HL-60 (cell line): ENCODE measurements at regions not wholly inside any gene's neighbourhood (a gene's known extent, or its start where the extent isn't known, plus 50 kb on each side); places are given as distances from the start of the nearest gene placed in this dataset.

Experiments used
- GABPA ChIP-seq: IDR thresholded peaks from 2 replicates; pipeline ENCODE4 v1.6.1; 2012; ENCODE audit warnings: low read depth
- POLR2AphosphoS5 ChIP-seq: IDR thresholded peaks from 2 replicates; pipeline ENCODE4 v1.6.1; 2012; ENCODE audit warnings: low read depth
- TF ChIP-seq, protein P1 (sequence below): IDR thresholded peaks from one replicate; pipeline ENCODE4 v1.5.1; 2011; ENCODE audit warnings: low read length, control low read depth, inconsistent platforms; ENCODE audit not compliant: insufficient read depth

DNA sequence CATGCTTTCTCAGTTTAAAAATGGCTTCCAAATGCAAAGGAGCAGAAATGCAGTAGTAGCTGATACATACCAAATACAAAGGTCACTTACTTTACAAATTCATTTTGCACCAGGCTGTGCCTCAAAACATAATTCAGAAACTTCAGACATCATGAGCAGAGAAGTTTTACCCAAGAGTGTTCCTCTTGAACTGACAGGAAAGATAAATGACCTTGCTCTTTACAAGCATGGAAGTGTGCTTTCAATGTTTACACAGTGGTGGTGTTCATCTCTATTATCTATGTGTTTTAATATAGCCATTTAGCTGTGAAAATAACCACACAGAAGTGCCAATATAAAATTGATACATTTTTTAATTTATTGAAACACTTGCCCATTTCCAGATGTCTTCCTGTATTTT is 383.4 kb downstream of the ANKRD50 start:
- TF ChIP-seq, protein P1, sequence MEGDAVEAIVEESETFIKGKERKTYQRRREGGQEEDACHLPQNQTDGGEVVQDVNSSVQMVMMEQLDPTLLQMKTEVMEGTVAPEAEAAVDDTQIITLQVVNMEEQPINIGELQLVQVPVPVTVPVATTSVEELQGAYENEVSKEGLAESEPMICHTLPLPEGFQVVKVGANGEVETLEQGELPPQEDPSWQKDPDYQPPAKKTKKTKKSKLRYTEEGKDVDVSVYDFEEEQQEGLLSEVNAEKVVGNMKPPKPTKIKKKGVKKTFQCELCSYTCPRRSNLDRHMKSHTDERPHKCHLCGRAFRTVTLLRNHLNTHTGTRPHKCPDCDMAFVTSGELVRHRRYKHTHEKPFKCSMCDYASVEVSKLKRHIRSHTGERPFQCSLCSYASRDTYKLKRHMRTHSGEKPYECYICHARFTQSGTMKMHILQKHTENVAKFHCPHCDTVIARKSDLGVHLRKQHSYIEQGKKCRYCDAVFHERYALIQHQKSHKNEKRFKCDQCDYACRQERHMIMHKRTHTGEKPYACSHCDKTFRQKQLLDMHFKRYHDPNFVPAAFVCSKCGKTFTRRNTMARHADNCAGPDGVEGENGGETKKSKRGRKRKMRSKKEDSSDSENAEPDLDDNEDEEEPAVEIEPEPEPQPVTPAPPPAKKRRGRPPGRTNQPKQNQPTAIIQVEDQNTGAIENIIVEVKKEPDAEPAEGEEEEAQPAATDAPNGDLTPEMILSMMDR: no peak
- TF ChIP-seq POLR2AphosphoS5 (no peak), GABPA (no peak)
